ENCODE measurements at regions not wholly inside any gene's neighbourhood (a gene's known extent, or its start where the extent isn't known, plus 50 kb on each side); places are given as distances from the start of the nearest gene placed in this dataset.

DNA sequence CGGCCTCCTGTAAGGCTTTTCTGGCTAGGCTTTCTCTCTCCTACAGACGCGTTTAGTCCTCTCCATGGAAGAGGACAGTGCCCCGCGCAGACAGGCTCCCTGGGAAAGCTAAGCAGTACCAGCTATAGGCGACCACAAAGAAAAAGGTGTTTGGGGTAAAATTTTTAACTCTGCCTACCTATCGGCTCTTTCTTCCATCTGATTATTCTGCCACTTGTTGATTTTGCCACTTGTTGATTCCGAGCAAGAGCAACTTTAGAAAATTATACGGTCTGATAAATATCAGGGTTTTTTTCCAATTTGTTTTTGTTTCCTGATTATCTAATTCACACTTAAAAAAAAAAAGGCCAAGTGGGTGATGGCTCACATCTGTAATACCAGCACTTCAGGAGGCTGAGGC, 1600.5 kb upstream of the TENM3 start:
- H3K4me1 ChIP-seq, result no peaks in the 10 kb centered on the region
- H3K36me3 ChIP-seq, result no peaks in the 10 kb centered on the region
- no peak for DNase-seq (ENCODE audit: extremely low spot score)
- no peak for TF ChIP-seq POLR2AphosphoS5 (IDR thresholded peaks at IDR 0.05)
- H3K27me3 ChIP-seq, result no peaks in the 10 kb centered on the region
- H3K4me3 ChIP-seq, result no peak overlapping the region
- 95% methylated on average over 9 of the region's 9 CpGs for WGBS
- no peaks in the 10 kb centered on the region for H3K9me3 ChIP-seq
- intact Hi-C loops (cut with DNase I), result no loop called here
- no peak overlapping the region for H3K27ac ChIP-seq (replicated peaks in 1 of 4)

DNA sequence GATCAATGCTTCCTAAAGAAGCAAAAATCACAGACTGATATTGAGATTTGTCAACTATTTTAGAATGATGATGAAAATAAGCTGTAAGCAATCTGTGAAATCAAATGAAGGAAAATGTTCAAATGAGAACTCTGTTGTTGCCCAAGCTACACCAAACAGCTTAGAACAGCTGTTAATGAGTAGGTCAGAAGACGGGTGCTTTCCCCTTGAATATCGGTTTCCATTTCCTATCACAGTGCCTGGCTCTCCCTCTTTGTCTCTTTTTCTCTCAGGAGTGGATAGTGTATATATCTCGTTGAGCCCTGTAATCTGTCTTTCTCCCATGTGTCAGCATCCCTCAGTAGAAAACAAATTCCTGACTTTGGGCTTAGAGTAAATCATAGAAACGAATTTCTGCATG, 1592.9 kb upstream of the TENM3 start:
- no peak overlapping the region for H3K27ac ChIP-seq (replicated peaks in 1 of 4)
- H3K4me3 ChIP-seq, result no peak overlapping the region
- intact Hi-C loops (cut with DNase I), result no loop called here
- DNase-seq (ENCODE audit: extremely low spot score), result no peak
- no peak for TF ChIP-seq POLR2AphosphoS5 (IDR thresholded peaks at IDR 0.05)
- TF ChIP-seq EP300 (IDR thresholded peaks at IDR 0.05), result no peak
- TF ChIP-seq POLR2A (IDR thresholded peaks at IDR 0.05; ENCODE audit: low read depth), result no peak
- TF ChIP-seq, protein P1, sequence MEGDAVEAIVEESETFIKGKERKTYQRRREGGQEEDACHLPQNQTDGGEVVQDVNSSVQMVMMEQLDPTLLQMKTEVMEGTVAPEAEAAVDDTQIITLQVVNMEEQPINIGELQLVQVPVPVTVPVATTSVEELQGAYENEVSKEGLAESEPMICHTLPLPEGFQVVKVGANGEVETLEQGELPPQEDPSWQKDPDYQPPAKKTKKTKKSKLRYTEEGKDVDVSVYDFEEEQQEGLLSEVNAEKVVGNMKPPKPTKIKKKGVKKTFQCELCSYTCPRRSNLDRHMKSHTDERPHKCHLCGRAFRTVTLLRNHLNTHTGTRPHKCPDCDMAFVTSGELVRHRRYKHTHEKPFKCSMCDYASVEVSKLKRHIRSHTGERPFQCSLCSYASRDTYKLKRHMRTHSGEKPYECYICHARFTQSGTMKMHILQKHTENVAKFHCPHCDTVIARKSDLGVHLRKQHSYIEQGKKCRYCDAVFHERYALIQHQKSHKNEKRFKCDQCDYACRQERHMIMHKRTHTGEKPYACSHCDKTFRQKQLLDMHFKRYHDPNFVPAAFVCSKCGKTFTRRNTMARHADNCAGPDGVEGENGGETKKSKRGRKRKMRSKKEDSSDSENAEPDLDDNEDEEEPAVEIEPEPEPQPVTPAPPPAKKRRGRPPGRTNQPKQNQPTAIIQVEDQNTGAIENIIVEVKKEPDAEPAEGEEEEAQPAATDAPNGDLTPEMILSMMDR (IDR thresholded peaks at IDR 0.05), result no peak
- WGBS, result 75% methylated on average over 4 of the region's 4 CpGs
- no peaks in the 10 kb centered on the region for H3K9me3 ChIP-seq
- no peaks in the 10 kb centered on the region for H3K4me1 ChIP-seq
- H3K27me3 ChIP-seq, result no peaks in the 10 kb centered on the region
- no peaks in the 10 kb centered on the region for H3K36me3 ChIP-seq

DNA sequence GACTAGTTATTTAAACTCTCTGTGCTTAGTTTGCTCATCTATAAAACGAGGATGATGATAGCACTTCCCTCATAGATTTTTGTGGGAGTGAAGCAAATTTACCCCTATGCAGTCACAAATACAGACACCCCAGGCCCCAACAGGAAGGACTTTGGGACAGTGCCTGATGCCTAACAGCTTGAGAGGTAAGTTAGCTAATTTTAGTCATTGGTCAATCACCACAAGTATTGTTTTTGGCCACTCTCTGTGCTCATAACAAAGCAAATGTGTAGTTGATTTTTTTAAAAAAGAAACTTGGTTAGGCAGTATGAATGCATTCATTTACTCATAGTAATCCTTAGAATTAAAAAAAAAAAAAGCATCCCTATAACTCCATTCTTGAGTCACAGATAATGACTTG, 1590.7 kb upstream of the TENM3 start:
- intact Hi-C loops (cut with DNase I), result no loop called here
- WGBS, result 88% methylated on average over 1 of the region's 1 CpG
- Histone ChIP-seq H3K27me3 (no peaks in the 10 kb centered on the region), H3K27ac (replicated peaks in 1 of 4) (no peak overlapping the region), H3K36me3 (no peaks in the 10 kb centered on the region), H3K4me1 (peaks cover 0 to 7% (median 3%) of the 10 kb centered on the region in 4 donors), H3K4me3 (no peak overlapping the region), H3K9me3 (no peaks in the 10 kb centered on the region)
- no peak for DNase-seq (ENCODE audit: extremely low spot score)
- no peak for TF ChIP-seq POLR2A (IDR thresholded peaks at IDR 0.05; ENCODE audit: low read depth)
- TF ChIP-seq POLR2AphosphoS5 (IDR thresholded peaks at IDR 0.05), result no peak
- TF ChIP-seq EP300 (IDR thresholded peaks at IDR 0.05), result no peak
- TF ChIP-seq, protein P1 (IDR thresholded peaks at IDR 0.05), result no peak

DNA sequence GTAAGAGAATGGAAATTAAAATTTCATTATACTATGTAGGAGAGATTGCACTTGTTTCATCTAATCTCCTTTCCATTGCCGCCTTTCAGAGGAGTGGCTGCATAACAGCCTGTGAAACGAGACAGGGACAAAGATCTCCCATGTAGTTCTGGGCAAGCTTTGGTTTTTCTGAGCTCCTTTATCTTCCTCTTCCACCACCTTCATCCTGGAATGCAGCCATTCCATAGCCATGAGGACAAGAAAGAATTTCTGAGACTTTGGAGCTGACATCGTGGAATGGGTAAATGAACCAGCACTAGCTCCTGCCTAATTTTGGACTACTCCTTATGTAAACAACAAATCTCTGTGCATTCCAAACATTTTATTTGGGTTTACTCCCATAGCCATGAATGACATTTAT, 1587.3 kb upstream of the TENM3 start:
- H3K9me3 ChIP-seq, result no peaks in the 10 kb centered on the region
- intact Hi-C loops (cut with DNase I), result no loop called here
- H3K4me1 ChIP-seq, result peaks cover 0 to 7% (median 3%) of the 10 kb centered on the region in 4 donors
- TF ChIP-seq, protein P1 (IDR thresholded peaks at IDR 0.05), result no peak
- TF ChIP-seq POLR2AphosphoS5 (IDR thresholded peaks at IDR 0.05), result no peak
- no peak for TF ChIP-seq POLR2A (IDR thresholded peaks at IDR 0.05; ENCODE audit: low read depth)
- no peak for TF ChIP-seq EP300 (IDR thresholded peaks at IDR 0.05)
- H3K36me3 ChIP-seq, result no peaks in the 10 kb centered on the region
- H3K27me3 ChIP-seq, result no peaks in the 10 kb centered on the region
- no peak for DNase-seq (ENCODE audit: extremely low spot score)
- 50% methylated on average over 3 of the region's 3 CpGs for WGBS
- no peak overlapping the region for H3K4me3 ChIP-seq
- no peak overlapping the region for H3K27ac ChIP-seq (replicated peaks in 1 of 4)

DNA sequence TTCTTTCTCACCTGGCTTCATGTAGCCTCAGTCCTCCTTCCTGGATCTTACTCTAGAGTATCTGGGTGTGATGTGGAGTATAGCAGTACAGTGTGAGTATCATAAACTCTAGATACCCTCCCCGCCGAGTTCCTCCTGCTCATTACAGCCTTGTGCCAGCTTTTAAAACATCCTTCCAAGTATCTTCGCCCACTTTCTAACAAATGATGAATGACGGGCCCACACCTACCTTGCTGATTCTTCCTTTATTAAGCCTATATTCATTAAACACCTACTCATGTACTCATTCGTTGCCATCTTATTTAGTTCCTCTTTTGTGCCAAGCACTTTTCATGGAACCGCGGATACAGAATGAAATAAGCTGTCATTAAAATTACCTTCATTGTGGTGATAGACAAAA, 1585.3 kb upstream of the TENM3 start:
- Histone ChIP-seq H3K4me1 (peaks cover 0 to 7% (median 3%) of the 10 kb centered on the region in 4 donors), H3K9me3 (no peaks in the 10 kb centered on the region), H3K4me3 (no peak overlapping the region), H3K27ac (replicated peaks in 1 of 4) (no peak overlapping the region), H3K36me3 (no peaks in the 10 kb centered on the region), H3K27me3 (no peaks in the 10 kb centered on the region)
- intact Hi-C loops (cut with DNase I), result no loop called here
- no peak for DNase-seq (ENCODE audit: extremely low spot score)
- 96% methylated on average over 7 of the region's 7 CpGs for WGBS
- no peak for TF ChIP-seq EP300 (IDR thresholded peaks at IDR 0.05)
- TF ChIP-seq, protein P1 (IDR thresholded peaks at IDR 0.05), result no peak

Measured in esophagus muscularis mucosa (tissue), 4 donors.